ENCODE measurements at regions not wholly inside any gene's neighbourhood (a gene's known extent, or its start where the extent isn't known, plus 50 kb on each side); places are given as distances from the start of the nearest gene placed in this dataset.
"Not testable (repeated sequence)": the region's sequence is repeated elsewhere in the genome, so short reads cannot be mapped to it uniquely, and the experiment has no call there.

GRCh38 chr13:61214551-61214950, 201.1 kb downstream of the PCDH20 start:
- DNase-seq = no peak

GRCh38 chr13:61205898-61206297, 209.8 kb downstream of the PCDH20 start:
- DNase-seq = not testable (repeated sequence)

- no peak for DNase-seq
Measured at GRCh38 chr13:61204025-61204424, 211.6 kb downstream of the PCDH20 start.

GRCh38 chr13:61202042-61202441, 213.6 kb downstream of the PCDH20 start:
- DNase-seq = no peak

GRCh38 chr13:61192826-61193225, 222.8 kb downstream of the PCDH20 start:
- no peak for DNase-seq

- DNase-seq = no peak
Measured at GRCh38 chr13:61188057-61188456, 227.6 kb downstream of the PCDH20 start.

- no peak for DNase-seq
Measured at GRCh38 chr13:61187471-61187870, 228.2 kb downstream of the PCDH20 start.

GRCh38 chr13:61183670-61184069, 232.0 kb downstream of the PCDH20 start:
- no peak for DNase-seq

- no peak for DNase-seq
Measured at GRCh38 chr13:61180234-61180633, 235.4 kb downstream of the PCDH20 start.

GRCh38 chr13:61179741-61180140, 235.9 kb downstream of the PCDH20 start:
- DNase-seq = no peak

- no peak for DNase-seq
Measured at GRCh38 chr13:61170856-61171255, 244.8 kb downstream of the PCDH20 start.

- DNase-seq = no peak
Measured at GRCh38 chr13:61162636-61163035, 253.0 kb downstream of the PCDH20 start.

- no peak for DNase-seq
Measured at GRCh38 chr13:61162106-61162505, 253.5 kb downstream of the PCDH20 start.

GRCh38 chr13:61156753-61157152, 258.9 kb downstream of the PCDH20 start:
- no peak for DNase-seq

- no peak for DNase-seq
Measured at GRCh38 chr13:61151062-61151461, 264.6 kb downstream of the PCDH20 start.

GRCh38 chr13:61149331-61149730, 266.3 kb downstream of the PCDH20 start:
- no peak for DNase-seq

- DNase-seq = no peak
Measured at GRCh38 chr13:61148691-61149315, 266.8 kb downstream of the PCDH20 start.

GRCh38 chr13:61148211-61148610, 267.4 kb downstream of the PCDH20 start:
- peak in 1 of 2 experiments; percentile 20 for DNase-seq

- no peak for DNase-seq
Measured at GRCh38 chr13:61146571-61146970, 269.1 kb downstream of the PCDH20 start.

GRCh38 chr13:61146158-61146557, 269.5 kb downstream of the PCDH20 start:
- no peak for DNase-seq

- DNase-seq = peak; percentile 50 to 83
Measured at GRCh38 chr13:61144834-61145593, 270.6 kb downstream of the PCDH20 start.

- DNase-seq = no peak
Measured at GRCh38 chr13:61144301-61144700, 271.3 kb downstream of the PCDH20 start.

GRCh38 chr13:61142506-61142905, 273.1 kb downstream of the PCDH20 start:
- peak in 1 of 2 experiments; percentile 69 for DNase-seq

- DNase-seq = no peak
Measured at GRCh38 chr13:61138857-61139256, 276.8 kb downstream of the PCDH20 start.

- no peak for DNase-seq
Measured at GRCh38 chr13:61136515-61136914, 279.1 kb downstream of the PCDH20 start.

All from NCI-H524 (cell line).